Lower leg skin (tissue), 3 donors: ENCODE measurements at regions not wholly inside any gene's neighbourhood (a gene's known extent, or its start where the extent isn't known, plus 50 kb on each side); places are given as distances from the start of the nearest gene placed in this dataset.

Experiments
- POLR2A ChIP-seq, 2 donors: fragments of 450-650 bp; IDR thresholded peaks; one replicate each; pipeline ENCODE4 v1.6.1; 2016 to 2017; ENCODE audit warnings: antibody characterized with exemption in 2 of 2, mild to moderate bottlenecking in 1 of 2, moderate library complexity in 1 of 2
- TF ChIP-seq, protein P1 (sequence below), 3 donors: fragments of 450-650 bp; IDR thresholded peaks; one replicate each; pipeline ENCODE4 v1.5.1; 2016; ENCODE audit warnings: antibody characterized with exemption in 3 of 3, mild to moderate bottlenecking in 3 of 3, moderate library complexity in 2 of 3

DNA sequence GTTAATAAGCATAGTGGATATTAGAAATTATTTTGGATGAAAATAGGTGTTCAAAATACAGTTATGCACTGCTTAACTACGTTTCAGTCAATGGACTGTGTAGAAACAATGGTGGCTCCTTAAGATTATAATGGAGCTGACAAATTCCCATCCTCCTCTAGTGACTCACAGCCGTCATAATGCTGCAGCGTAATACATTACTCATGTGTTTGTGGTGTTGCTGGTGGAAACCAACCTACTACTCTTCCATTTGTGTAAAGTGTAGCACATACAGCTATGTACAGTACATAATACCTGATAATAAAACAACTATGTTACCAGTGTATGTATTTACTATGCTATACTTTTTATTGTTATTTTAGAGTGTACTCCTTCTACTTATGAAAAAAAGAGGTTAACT, 111.2 kb upstream of the TMCC3 start:
- TF ChIP-seq, protein P1, sequence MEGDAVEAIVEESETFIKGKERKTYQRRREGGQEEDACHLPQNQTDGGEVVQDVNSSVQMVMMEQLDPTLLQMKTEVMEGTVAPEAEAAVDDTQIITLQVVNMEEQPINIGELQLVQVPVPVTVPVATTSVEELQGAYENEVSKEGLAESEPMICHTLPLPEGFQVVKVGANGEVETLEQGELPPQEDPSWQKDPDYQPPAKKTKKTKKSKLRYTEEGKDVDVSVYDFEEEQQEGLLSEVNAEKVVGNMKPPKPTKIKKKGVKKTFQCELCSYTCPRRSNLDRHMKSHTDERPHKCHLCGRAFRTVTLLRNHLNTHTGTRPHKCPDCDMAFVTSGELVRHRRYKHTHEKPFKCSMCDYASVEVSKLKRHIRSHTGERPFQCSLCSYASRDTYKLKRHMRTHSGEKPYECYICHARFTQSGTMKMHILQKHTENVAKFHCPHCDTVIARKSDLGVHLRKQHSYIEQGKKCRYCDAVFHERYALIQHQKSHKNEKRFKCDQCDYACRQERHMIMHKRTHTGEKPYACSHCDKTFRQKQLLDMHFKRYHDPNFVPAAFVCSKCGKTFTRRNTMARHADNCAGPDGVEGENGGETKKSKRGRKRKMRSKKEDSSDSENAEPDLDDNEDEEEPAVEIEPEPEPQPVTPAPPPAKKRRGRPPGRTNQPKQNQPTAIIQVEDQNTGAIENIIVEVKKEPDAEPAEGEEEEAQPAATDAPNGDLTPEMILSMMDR (IDR thresholded peaks at IDR 0.05) = no peak
- no peak for TF ChIP-seq POLR2A (IDR thresholded peaks at IDR 0.05)
